Kidney tubule cell (primary cell): ENCODE measurements at regions not wholly inside any gene's neighbourhood (a gene's known extent, or its start where the extent isn't known, plus 50 kb on each side); places are given as distances from the start of the nearest gene placed in this dataset.
"Not testable (repeated sequence)": the region's sequence is repeated elsewhere in the genome, so short reads cannot be mapped to it uniquely, and the experiment has no call there.

Experiments used
- DNase-seq: peaks from one replicate; pipeline ENCODE4 v3.0.0-alpha.2; 2018; ENCODE audit warnings: low spot score

DNA sequence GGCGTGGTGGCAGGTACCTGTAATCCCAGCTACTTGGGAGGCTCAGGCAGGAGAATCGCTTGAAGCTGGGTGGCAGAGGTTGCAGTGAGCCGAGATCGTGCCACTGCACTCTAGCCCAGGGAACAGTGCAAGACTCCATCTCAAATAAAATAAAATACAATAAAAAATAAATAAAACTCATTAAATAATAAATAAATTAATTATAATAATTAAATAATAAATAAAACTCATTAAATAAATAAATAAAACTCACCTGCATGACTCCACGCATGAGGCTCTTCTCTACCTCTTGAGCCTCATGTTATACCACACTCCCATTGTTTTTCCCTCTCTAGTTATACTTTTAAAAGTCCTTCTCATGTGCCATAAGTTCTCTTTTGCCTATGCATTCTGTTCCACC is 995.4 kb downstream of the MAT2B start:
- no peak for DNase-seq

GRCh38 chr5:164501344-164501743 is 995.9 kb downstream of the MAT2B start:
- DNase-seq = no peak

DNA sequence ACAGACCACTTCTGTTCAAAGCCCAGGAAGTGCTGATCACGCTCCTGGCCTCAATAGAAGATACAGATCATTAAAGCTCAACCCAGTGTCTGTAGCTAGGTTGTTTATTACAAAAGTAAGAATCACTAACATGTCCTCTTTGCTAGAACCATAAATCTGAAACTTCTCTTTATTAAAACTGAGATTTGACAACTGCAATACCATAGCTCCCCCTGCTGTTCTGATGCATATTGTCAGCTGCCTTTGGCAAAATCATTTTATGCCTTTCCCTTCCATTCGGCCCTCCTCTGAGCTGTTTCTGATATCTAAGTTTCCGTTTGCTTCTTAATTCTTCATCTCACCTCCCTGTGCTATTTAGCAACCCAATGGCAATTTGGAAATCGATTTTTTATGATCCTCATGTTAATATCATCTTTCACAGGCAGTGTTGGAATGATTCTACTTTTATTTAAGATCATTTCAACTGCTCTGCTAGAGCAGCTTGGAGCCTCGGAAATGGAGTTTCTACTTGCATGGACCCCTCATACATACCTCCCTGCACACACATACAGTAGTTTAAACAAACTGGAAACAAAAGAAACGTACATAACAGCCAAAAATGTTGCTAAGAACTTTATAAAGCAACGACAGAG is 998.8 kb downstream of the MAT2B start:
- peak; percentile 53 for DNase-seq

DNA sequence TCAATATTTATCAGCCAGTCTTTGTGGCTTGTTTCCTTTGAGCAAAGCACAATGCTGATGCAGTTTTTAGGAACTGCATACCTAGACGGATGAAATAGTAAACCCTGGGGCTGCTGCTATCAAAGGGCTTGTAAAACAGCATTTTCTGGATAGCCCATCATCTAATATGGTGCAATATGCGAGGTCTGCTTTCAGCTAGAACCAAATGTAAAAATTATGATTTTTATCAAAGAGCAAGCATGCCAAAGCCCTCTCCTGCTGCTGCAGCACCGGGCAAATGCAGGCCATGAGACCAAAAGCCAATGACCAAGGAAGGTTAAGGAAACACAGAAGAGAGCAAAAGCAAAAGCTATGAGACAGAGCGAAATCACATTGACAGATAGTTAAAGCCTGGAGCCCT is 1000.4 kb downstream of the MAT2B start:
- no peak for DNase-seq

GRCh38 chr5:164518067-164518740 is 1012.8 kb downstream of the MAT2B start:
- DNase-seq = no peak

DNA sequence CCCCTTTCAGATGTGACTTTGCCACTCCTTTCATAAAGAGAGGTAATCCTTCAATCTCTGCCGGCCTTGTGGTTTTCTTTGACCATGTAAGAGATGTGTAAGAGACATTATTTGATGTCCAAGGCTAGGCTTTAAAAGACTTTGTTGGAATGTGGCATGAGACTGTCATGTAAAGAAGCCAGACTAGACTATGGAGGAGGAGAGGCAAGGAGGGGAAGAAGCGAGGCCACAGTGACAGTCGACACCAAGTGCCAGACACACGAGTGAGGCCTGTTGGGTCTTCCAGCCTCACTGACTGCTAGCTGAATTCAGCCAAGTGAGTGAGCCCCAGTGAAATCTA is 1013.3 kb downstream of the MAT2B start:
- no peak for DNase-seq

DNA sequence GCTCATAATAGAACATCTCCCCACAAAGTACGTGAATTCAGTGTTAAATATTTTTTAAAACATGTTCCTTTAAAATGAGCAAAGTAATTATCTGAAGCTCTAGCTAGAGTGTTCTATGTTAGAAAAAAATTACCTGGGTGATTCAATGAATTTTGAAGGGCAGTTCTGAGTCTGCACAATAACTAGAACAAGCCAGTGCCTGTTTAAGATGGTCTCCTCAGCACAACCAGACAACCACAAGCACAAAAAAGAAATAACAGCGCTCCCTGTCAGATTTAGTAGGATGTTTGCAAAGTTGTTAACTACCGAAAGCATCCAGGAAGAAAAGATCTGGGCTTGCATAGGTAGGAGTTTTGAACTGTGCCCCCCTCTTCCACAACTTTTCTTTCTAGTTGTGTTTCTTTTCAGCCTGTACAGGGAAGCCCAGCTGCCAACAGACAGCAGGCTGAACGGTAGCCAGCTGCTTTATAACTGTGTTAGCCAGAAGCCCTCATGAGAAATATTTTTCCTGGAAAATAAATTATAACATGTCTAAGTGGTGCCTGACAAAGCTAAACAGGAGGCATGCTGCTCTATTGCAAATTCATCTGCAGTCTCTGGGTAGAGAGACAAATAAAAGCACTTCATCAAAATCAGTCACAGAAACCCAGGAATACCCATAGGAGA is 1026.9 kb downstream of the MAT2B start:
- no peak for DNase-seq

DNA sequence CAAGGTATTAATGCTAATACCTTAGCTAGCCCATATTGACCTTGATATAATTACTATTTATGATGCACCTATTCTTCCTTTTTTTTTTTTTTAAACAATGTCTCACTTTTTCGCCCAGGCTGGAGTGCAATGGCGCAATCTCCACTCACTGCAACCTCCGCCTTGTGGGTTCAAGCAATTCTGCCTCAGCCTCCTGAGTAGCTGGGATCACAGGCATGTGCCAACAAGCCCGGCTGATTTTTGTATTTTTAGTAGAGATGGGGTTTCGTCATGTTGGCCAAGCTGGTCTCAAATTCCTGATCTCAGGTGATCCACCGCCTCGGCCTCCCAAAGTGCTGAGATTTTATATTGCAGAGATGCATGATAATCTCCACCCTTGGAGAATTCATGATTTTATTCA is 1028.0 kb downstream of the MAT2B start:
- DNase-seq = not testable (repeated sequence)

DNA sequence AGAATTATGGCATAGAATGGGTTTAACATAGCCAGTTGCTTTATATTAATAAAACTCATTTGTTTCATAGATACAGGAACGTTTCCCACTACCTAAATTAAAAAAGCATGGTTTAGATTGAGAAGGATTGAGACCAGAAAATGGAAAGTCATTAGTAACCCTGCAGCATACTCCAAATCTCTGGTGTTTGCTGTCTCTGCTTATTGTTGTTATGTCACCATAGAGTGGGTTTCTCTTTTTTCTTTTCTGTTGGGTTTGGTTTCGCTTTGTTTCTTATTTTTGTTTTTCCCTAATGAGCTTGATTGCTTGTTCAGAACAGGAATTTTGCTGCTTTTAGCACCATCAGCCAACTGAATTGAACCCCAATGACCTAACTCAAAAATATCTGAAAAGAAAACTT is 1034.8 kb downstream of the MAT2B start:
- no peak for DNase-seq

- no peak for DNase-seq
These were observed 1040.1 kb downstream of the MAT2B start for GRCh38 chr5:164545507-164545906.

DNA sequence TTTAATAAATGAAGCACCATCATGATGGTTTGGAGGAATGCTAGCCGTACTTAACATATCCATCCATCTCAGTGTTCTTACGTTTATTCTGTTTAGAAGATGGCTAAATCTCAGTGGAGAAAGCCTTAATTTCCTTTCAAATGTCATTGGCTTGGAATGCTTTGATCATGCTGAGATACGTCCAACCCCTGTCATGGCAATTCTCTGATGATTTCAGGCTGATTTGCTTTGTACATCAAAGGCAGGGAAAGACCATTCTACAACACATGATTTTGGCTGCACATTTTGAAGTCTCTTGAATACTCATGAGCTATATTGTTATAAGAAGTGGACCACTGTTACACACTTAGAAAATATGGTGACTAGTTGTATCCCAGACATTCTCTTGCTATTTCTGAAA is 1048.4 kb downstream of the MAT2B start:
- DNase-seq = no peak

GRCh38 chr5:164555809-164556208 is 1050.4 kb downstream of the MAT2B start:
- DNase-seq = no peak

DNA sequence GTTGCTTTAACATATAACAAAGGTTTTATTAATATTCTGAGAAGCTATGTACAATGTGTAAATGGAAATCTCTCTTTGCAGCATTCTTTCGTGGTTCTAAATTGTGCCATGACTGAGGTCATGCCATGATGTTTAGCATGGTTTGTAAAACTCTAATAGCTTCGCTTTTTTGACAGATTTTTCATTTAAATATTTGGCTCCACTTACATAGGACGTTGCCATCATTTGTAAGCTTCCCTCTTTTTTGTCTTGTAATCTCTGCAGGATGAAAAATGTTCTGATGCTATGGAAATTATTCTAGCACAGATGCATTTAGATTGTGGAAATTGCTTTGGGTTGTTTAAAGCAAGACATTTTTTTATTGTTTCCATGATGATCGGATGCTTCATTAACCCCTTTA is 1054.8 kb downstream of the MAT2B start:
- DNase-seq = no peak

DNA sequence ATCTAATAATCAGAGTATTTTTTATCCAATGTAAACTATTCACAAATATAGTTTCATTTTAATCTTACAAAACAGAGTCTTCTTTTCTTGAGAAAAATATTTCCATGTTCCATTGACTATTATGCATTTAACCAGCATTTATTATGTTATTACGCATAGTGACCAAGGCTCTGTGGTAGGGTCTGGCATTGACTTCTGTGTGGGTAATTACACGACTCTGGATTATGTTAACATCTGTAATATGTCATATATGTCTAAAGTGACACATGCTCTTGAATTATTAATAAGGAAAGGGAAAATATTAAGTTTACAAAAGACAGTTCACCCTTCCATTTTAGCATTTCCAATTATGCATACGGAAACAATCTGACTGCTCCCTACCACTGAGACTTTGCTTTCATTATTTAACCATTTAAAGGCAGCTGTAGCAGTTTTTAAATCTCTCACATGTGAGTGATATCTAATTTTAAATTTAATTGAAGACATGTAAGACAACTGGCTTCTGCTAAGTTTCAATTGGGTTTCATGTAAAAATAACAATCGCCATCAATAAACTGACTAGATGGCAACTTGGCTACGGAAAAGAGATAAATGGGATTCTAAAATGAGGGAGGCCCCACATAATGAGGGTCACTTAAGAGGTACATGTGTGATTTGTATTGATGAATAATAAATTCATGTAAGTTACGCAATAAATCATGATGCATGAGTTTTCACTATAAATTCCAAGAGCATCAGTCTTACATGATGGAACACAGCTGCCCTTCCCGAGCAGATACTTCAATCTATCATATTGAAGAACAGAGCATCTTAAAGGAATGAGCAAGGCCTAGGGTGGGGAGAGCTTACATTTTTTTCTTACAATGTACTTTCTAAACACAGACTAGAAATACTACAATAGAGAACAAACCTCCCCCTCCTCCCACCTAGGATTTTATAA is 1056.8 kb downstream of the MAT2B start:
- no peak for DNase-seq

DNA sequence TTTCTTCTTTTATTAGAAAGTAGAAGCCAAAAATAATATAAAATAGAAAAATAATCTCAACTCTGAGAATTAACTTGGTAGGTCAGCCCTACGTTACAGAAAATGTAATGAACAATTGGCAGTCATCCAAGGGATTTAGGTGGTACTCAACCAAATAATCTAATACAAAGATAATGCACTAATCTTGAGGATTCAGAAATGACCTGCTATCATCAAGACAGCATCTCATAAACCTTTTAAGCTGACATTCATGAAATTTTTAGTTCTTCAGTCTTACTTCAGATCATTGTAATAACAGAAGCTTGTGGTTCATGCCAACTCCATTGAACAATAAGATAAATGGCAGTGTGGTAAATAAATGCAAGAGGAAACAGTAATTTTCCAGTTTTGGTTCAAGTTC is 1058.0 kb downstream of the MAT2B start:
- DNase-seq = no peak

- no peak for DNase-seq
These were observed 1068.0 kb downstream of the MAT2B start for GRCh38 chr5:164573397-164573796.

DNA sequence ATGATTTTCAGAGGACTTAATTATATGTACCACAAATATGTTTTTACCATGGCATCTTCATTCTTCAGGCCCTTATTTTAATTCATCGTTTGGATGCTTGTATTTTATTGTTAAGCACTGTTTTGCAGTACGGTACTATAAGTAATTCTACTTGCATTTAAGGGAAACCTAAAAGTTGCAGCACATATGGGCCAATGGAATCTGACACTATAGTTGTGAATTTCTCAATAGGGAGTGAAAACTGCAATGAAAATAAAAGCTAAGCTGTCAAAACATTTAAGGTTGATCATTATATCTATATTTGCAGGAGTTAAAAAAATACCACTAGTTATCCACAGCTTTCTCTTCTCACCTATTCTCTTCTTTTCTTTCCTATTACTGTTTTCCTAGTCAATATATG is 1071.8 kb downstream of the MAT2B start:
- no peak for DNase-seq

DNA sequence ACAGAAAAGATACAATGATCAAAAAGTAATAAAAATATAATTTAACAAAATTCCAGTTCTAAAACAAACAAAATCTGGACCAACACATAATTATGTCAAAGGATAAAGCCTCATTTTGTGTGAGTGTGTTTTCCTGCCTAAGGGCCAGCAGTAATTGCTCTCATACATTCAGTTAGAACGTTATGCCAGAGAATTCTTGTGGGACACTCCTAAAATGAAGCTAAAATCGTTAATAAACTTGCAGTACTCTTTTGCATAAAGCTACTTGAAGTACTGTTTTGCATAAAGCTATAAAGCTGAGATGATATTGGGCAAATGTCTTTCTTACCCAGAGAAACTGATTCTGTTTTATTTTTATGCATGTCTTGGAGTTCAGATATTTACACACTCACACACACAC is 1072.3 kb downstream of the MAT2B start:
- DNase-seq = no peak

- DNase-seq = no peak
These were observed 1073.0 kb downstream of the MAT2B start for GRCh38 chr5:164578401-164578800.

- no peak for DNase-seq
These were observed 1073.5 kb downstream of the MAT2B start for GRCh38 chr5:164578911-164579310.

DNA sequence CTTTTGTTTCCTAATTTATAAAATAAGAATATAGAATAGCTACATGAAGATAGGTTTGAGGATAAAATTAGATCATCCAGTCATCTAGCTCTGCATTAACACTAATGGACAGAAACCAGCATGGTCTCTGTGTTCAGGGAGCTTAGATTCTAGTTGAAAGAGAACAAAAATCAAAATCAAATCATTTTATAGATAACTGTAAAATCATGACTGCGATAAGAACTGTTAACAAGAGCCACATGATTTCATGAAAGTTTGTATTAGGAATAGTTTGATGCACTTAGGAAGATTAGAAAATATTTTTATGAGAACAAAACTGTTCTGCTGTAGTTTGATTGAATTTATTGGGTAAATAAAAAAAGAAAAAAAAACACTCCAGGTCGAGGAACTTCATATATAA is 1074.7 kb downstream of the MAT2B start:
- DNase-seq = no peak

- no peak for DNase-seq
These were observed 1076.5 kb downstream of the MAT2B start for GRCh38 chr5:164581889-164582288.

- no peak for DNase-seq
These were observed 1088.6 kb downstream of the MAT2B start for GRCh38 chr5:164593982-164594381.
